ENCODE measurements at regions not wholly inside any gene's neighbourhood (a gene's known extent, or its start where the extent isn't known, plus 50 kb on each side); places are given as distances from the start of the nearest gene placed in this dataset.

DNA sequence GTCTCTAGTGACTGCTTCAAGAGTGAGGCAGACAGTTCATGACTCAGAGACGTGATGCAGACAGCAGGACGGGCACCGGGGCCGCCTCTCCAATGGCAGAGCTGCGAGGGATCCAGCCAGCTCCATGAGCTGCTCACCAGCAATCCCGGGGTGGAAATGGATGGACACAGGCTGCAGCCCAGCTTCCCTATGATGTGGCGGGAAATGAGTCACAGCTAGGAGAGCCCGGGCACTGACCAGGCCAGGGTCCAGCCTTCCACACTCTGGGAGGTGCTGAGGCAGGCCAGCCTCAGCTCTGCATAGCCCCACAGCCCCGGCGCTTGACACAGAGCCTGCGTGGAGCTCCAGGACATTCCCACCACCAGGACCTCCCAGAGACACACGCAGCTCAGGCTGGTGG is 244.8 kb upstream of the IRX2 start:
- no peaks in the 10 kb centered on the region for H3K36me3 ChIP-seq (ENCODE audit: low read depth)
- DNase-seq (ENCODE audit: low spot score) = no peak
- H3K9me3 ChIP-seq (ENCODE audit: severe bottlenecking) = no peaks in the 10 kb centered on the region
- H3K4me3 ChIP-seq (ENCODE audit: severe bottlenecking) = no peak overlapping the region
- H3K4me1 ChIP-seq (ENCODE audit: insufficient read depth, poor library complexity, severe bottlenecking) = no peaks in the 10 kb centered on the region
- peak; percentile 72 for ATAC-seq (ENCODE audit: low read depth)
- H3K27ac ChIP-seq (ENCODE audit: poor library complexity, severe bottlenecking) = no peak overlapping the region
- H3K27me3 ChIP-seq (ENCODE audit: insufficient read depth, poor library complexity, severe bottlenecking) = peaks cover 7% of the 10 kb centered on the region
- TF ChIP-seq, protein P1, sequence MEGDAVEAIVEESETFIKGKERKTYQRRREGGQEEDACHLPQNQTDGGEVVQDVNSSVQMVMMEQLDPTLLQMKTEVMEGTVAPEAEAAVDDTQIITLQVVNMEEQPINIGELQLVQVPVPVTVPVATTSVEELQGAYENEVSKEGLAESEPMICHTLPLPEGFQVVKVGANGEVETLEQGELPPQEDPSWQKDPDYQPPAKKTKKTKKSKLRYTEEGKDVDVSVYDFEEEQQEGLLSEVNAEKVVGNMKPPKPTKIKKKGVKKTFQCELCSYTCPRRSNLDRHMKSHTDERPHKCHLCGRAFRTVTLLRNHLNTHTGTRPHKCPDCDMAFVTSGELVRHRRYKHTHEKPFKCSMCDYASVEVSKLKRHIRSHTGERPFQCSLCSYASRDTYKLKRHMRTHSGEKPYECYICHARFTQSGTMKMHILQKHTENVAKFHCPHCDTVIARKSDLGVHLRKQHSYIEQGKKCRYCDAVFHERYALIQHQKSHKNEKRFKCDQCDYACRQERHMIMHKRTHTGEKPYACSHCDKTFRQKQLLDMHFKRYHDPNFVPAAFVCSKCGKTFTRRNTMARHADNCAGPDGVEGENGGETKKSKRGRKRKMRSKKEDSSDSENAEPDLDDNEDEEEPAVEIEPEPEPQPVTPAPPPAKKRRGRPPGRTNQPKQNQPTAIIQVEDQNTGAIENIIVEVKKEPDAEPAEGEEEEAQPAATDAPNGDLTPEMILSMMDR (IDR thresholded peaks at IDR 0.05; ENCODE audit: poor library complexity, severe bottlenecking) = no peak

DNA sequence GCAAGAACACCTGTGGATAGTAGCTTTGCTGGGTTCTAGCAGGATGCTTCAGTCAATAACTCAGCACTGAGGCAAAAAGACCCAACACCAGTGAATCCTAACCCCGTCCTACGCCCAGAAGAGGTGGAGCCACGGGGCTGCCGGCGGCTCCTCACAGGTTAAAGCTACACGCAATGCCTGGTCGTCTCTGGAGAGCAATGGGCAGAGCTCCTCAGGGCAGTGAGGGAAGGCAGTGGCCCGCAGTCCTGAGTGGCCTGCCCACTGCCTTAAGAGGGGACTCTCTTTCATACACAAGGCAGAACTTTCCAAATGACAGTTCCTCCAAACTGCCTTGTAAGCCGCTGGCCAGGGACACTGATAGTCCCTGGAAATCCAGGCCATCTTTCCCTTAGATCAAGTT is 244.2 kb upstream of the IRX2 start:
- Histone ChIP-seq H3K9me3 (ENCODE audit: severe bottlenecking) (no peaks in the 10 kb centered on the region), H3K27ac (ENCODE audit: poor library complexity, severe bottlenecking) (no peak overlapping the region), H3K36me3 (ENCODE audit: low read depth) (no peaks in the 10 kb centered on the region), H3K27me3 (ENCODE audit: insufficient read depth, poor library complexity, severe bottlenecking) (peaks cover 13% of the 10 kb centered on the region), H3K4me1 (ENCODE audit: insufficient read depth, poor library complexity, severe bottlenecking) (no peaks in the 10 kb centered on the region), H3K4me3 (ENCODE audit: severe bottlenecking) (no peak overlapping the region)
- TF ChIP-seq, protein P1 (IDR thresholded peaks at IDR 0.05; ENCODE audit: poor library complexity, severe bottlenecking) = no peak
- ATAC-seq (ENCODE audit: low read depth) (no peak), DNase-seq (ENCODE audit: low spot score) (no peak)

DNA sequence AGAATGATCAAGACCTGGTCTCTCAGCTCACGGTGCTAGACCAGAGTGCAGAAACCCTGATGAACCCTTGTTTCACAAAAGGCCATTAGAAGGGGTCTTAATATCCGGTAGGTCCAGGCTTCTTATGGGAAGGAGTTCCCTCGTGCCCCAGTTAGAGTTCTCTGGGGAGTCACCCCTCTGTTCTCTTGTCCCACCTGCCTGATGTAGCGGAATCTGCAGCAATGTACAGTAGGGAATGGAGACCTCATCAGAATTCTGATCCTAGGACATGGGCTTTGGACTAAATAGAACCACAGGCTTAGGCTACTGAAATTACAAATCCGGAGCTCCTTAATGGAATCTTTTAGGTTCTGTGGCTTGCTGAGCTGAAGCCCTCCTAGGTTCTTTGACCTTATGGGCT is 243.6 kb upstream of the IRX2 start:
- Histone ChIP-seq H3K9me3 (ENCODE audit: severe bottlenecking) (no peaks in the 10 kb centered on the region), H3K27me3 (ENCODE audit: insufficient read depth, poor library complexity, severe bottlenecking) (peaks cover 19% of the 10 kb centered on the region), H3K36me3 (ENCODE audit: low read depth) (no peaks in the 10 kb centered on the region), H3K27ac (ENCODE audit: poor library complexity, severe bottlenecking) (no peak overlapping the region), H3K4me3 (ENCODE audit: severe bottlenecking) (no peak overlapping the region), H3K4me1 (ENCODE audit: insufficient read depth, poor library complexity, severe bottlenecking) (no peaks in the 10 kb centered on the region)
- TF ChIP-seq, protein P1 (IDR thresholded peaks at IDR 0.05; ENCODE audit: poor library complexity, severe bottlenecking) = no peak
- DNase-seq (ENCODE audit: low spot score) = no peak
- ATAC-seq (ENCODE audit: low read depth) = no peak

DNA sequence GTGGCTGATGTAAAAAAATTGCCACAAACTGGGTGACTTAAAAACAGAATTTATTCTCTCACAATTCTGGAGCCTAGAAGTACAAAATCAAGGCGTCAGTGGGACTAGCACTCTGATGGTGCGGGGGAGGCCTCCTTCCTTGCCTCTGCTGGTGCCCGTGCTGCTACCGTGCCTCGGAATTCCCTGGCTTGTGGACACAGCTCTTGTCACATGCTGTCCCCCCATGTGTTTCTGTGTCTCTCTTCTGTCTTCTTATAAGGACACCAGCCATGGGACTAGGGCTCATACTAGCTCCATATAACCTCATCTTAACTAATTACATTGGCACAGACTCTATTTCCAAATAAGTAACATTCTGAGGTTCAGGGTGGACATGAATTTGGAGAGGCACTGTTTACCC is 242.3 kb upstream of the IRX2 start:
- Histone ChIP-seq H3K36me3 (ENCODE audit: low read depth) (no peaks in the 10 kb centered on the region), H3K27me3 (ENCODE audit: insufficient read depth, poor library complexity, severe bottlenecking) (peaks cover 29% of the 10 kb centered on the region), H3K27ac (ENCODE audit: poor library complexity, severe bottlenecking) (no peak overlapping the region), H3K4me3 (ENCODE audit: severe bottlenecking) (no peak overlapping the region), H3K4me1 (ENCODE audit: insufficient read depth, poor library complexity, severe bottlenecking) (no peaks in the 10 kb centered on the region), H3K9me3 (ENCODE audit: severe bottlenecking) (no peaks in the 10 kb centered on the region)
- TF ChIP-seq, protein P1 (IDR thresholded peaks at IDR 0.05; ENCODE audit: poor library complexity, severe bottlenecking) = no peak
- ATAC-seq (ENCODE audit: low read depth) = no peak
- no peak for DNase-seq (ENCODE audit: low spot score)

DNA sequence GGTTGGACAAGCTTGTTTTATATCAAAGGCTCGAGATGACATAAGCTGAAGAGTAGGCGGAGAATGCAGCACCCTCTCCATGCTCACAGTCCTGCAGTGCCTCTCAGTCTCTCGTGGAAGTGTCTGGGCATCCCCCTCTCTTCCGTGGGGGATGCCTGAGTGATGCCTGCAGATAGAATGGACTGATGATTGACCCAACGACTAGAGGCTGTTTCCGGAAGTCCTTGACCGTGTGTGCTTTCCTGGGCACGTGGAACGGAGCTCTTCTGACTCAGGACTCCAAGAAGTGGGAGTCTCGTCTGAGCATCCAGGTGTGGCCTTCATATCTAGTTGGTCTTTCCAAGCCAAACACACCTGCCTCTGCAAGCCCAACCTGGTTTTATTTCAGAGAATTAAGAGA is 241.8 kb upstream of the IRX2 start:
- DNase-seq (ENCODE audit: low spot score) (no peak), ATAC-seq (ENCODE audit: low read depth) (no peak)
- Histone ChIP-seq H3K27ac (ENCODE audit: poor library complexity, severe bottlenecking) (no peak overlapping the region), H3K36me3 (ENCODE audit: low read depth) (no peaks in the 10 kb centered on the region), H3K4me1 (ENCODE audit: insufficient read depth, poor library complexity, severe bottlenecking) (no peaks in the 10 kb centered on the region), H3K4me3 (ENCODE audit: severe bottlenecking) (no peak overlapping the region), H3K9me3 (ENCODE audit: severe bottlenecking) (no peaks in the 10 kb centered on the region), H3K27me3 (ENCODE audit: insufficient read depth, poor library complexity, severe bottlenecking) (peaks cover 29% of the 10 kb centered on the region)
- TF ChIP-seq, protein P1 (IDR thresholded peaks at IDR 0.05; ENCODE audit: poor library complexity, severe bottlenecking) = no peak

Measured in RWPE2 (cell line).